Osteocyte (in vitro differentiated cells): ENCODE measurements at regions not wholly inside any gene's neighbourhood (a gene's known extent, or its start where the extent isn't known, plus 50 kb on each side); places are given as distances from the start of the nearest gene placed in this dataset.

Experiments
- DNase-seq: peaks from one replicate; pipeline ENCODE4 v3.0.0; 2021; ENCODE audit warnings: mixed read lengths; ENCODE audit not compliant: unreplicated experiment; ENCODE audit errors: extremely low spot score
- H3K27ac Mint-ChIP-seq: one replicate; pipeline ENCODE4 v1.8.0; 2021; ENCODE audit warnings: mild to moderate bottlenecking, mixed read lengths; ENCODE audit not compliant: unreplicated experiment
- H3K27me3 Mint-ChIP-seq: one replicate; pipeline ENCODE4 v1.8.0; 2021; ENCODE audit warnings: mixed read lengths; ENCODE audit not compliant: unreplicated experiment
- H3K36me3 Mint-ChIP-seq: one replicate; pipeline ENCODE4 v1.8.0; 2021; ENCODE audit warnings: mixed read lengths; ENCODE audit not compliant: unreplicated experiment
- H3K4me1 Mint-ChIP-seq: one replicate; pipeline ENCODE4 v1.8.0; 2021; ENCODE audit warnings: mixed read lengths; ENCODE audit not compliant: unreplicated experiment
- H3K4me3 Mint-ChIP-seq: one replicate; pipeline ENCODE4 v1.8.0; 2021; ENCODE audit warnings: mild to moderate bottlenecking, moderate library complexity, mixed read lengths; ENCODE audit not compliant: unreplicated experiment
- H3K9me3 Mint-ChIP-seq: one replicate; pipeline ENCODE4 v1.8.0; 2021; ENCODE audit warnings: mixed read lengths; ENCODE audit not compliant: unreplicated experiment
- CTCF ChIP-seq: fragments of 200-600 bp; sonication (generic); IDR thresholded peaks from 2 replicates; pipeline ENCODE4 v1.5.0; 2021; ENCODE audit warnings: antibody characterized with exemption, mild to moderate bottlenecking, moderate library complexity

GRCh38 chr18:1466035-1466434 lies 561.4 kb downstream of the ADCYAP1 start:
- Mint-ChIP-seq H3K36me3 (no peaks in the 10 kb centered on the region), H3K27ac (no peak overlapping the region), H3K27me3 (no peaks in the 10 kb centered on the region), H3K4me1 (no peaks in the 10 kb centered on the region), H3K4me3 (no peak overlapping the region), H3K9me3 (no peaks in the 10 kb centered on the region)
- TF ChIP-seq CTCF = no peak
- no peak for DNase-seq

GRCh38 chr18:1467461-1467964 lies 562.8 kb downstream of the ADCYAP1 start:
- Mint-ChIP-seq H3K4me3 (no peak overlapping the region), H3K4me1 (no peaks in the 10 kb centered on the region), H3K27me3 (no peaks in the 10 kb centered on the region), H3K36me3 (no peaks in the 10 kb centered on the region), H3K9me3 (no peaks in the 10 kb centered on the region), H3K27ac (no peak overlapping the region)
- no peak for TF ChIP-seq CTCF
- DNase-seq = no peak

GRCh38 chr18:1468550-1468949 lies 563.9 kb downstream of the ADCYAP1 start:
- Mint-ChIP-seq H3K9me3 (no peaks in the 10 kb centered on the region), H3K4me3 (no peak overlapping the region), H3K27ac (no peak overlapping the region), H3K4me1 (no peaks in the 10 kb centered on the region), H3K36me3 (no peaks in the 10 kb centered on the region), H3K27me3 (no peaks in the 10 kb centered on the region)
- TF ChIP-seq CTCF = no peak
- no peak for DNase-seq

- H3K9me3 Mint-ChIP-seq = no peaks in the 10 kb centered on the region
- H3K27ac Mint-ChIP-seq = no peak overlapping the region
- H3K4me1 Mint-ChIP-seq = no peaks in the 10 kb centered on the region
- H3K27me3 Mint-ChIP-seq = no peaks in the 10 kb centered on the region
- no peaks in the 10 kb centered on the region for H3K36me3 Mint-ChIP-seq
- DNase-seq = no peak
- no peak overlapping the region for H3K4me3 Mint-ChIP-seq
- TF ChIP-seq CTCF = no peak
Measured at GRCh38 chr18:1475867-1476266, 571.2 kb downstream of the ADCYAP1 start.

- Mint-ChIP-seq H3K27me3 (no peaks in the 10 kb centered on the region), H3K27ac (no peak overlapping the region), H3K4me1 (no peaks in the 10 kb centered on the region), H3K9me3 (no peaks in the 10 kb centered on the region), H3K36me3 (no peaks in the 10 kb centered on the region), H3K4me3 (no peak overlapping the region)
- no peak for TF ChIP-seq CTCF
- no peak for DNase-seq
Measured at GRCh38 chr18:1480309-1480708, 575.6 kb downstream of the ADCYAP1 start.
